Progenitor cell of endocrine pancreas (in vitro differentiated cells): ENCODE measurements at regions not wholly inside any gene's neighbourhood (a gene's known extent, or its start where the extent isn't known, plus 50 kb on each side); places are given as distances from the start of the nearest gene placed in this dataset.

Source experiments
- DNase-seq: peaks from one replicate; pipeline ENCODE4 v3.0.0; 2021; ENCODE audit warnings: low spot score; ENCODE audit not compliant: unreplicated experiment
- H3K27ac Mint-ChIP-seq: 2 replicates; pipeline ENCODE4 v1.8.0; 2021; ENCODE audit warnings: mild to moderate bottlenecking, moderate library complexity, mixed read lengths
- H3K27me3 Mint-ChIP-seq: 2 replicates; pipeline ENCODE4 v1.8.0; 2021; ENCODE audit warnings: mixed read lengths
- H3K36me3 Mint-ChIP-seq: 2 replicates; pipeline ENCODE4 v1.8.0; 2022; ENCODE audit warnings: mixed read lengths; ENCODE audit not compliant: insufficient read depth
- H3K4me1 Mint-ChIP-seq: 2 replicates; pipeline ENCODE4 v1.8.0; 2021; ENCODE audit warnings: low read depth, mixed read lengths
- H3K4me3 Mint-ChIP-seq: 2 replicates; pipeline ENCODE4 v1.8.0; 2021; ENCODE audit warnings: low read depth, mild to moderate bottlenecking, moderate library complexity, mixed read lengths
- H3K9me3 Mint-ChIP-seq: 2 replicates; pipeline ENCODE4 v1.8.0; 2021; ENCODE audit warnings: low read depth, mixed read lengths
- TF ChIP-seq, protein P1 (sequence below): fragments of 200-600 bp; sonication (generic); IDR thresholded peaks from one replicate; pipeline ENCODE4 v1.5.0; 2021; ENCODE audit warnings: antibody characterized with exemption, mild to moderate bottlenecking; ENCODE audit not compliant: unreplicated experiment

DNA sequence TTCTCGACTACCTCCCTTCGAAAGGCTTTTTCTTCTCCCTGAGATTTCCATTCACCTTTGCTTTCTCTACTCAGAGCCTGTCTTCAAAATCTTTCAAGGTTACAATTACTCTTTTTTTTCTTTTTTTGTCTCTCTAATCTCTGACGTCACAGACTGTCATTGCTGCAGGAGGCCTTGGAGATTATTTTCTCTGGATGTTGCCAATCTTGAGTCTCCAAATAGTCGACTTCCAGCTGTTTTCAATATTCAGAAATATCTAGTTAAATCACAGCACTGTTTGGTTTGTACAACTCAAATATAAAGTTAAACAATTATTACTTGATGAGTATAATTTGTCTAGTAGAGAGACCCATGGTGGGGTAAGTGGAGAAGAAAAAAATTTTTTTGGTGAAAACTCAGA lies 359.0 kb upstream of the BOD1L1 start:
- Mint-ChIP-seq H3K4me1 (peaks cover 24% of the 10 kb centered on the region), H3K27me3 (peaks cover 10% of the 10 kb centered on the region), H3K27ac (no peak overlapping the region), H3K4me3 (no peak overlapping the region), H3K9me3 (no peaks in the 10 kb centered on the region), H3K36me3 (no peaks in the 10 kb centered on the region)
- TF ChIP-seq, protein P1, sequence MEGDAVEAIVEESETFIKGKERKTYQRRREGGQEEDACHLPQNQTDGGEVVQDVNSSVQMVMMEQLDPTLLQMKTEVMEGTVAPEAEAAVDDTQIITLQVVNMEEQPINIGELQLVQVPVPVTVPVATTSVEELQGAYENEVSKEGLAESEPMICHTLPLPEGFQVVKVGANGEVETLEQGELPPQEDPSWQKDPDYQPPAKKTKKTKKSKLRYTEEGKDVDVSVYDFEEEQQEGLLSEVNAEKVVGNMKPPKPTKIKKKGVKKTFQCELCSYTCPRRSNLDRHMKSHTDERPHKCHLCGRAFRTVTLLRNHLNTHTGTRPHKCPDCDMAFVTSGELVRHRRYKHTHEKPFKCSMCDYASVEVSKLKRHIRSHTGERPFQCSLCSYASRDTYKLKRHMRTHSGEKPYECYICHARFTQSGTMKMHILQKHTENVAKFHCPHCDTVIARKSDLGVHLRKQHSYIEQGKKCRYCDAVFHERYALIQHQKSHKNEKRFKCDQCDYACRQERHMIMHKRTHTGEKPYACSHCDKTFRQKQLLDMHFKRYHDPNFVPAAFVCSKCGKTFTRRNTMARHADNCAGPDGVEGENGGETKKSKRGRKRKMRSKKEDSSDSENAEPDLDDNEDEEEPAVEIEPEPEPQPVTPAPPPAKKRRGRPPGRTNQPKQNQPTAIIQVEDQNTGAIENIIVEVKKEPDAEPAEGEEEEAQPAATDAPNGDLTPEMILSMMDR = no peak
- DNase-seq = no peak

DNA sequence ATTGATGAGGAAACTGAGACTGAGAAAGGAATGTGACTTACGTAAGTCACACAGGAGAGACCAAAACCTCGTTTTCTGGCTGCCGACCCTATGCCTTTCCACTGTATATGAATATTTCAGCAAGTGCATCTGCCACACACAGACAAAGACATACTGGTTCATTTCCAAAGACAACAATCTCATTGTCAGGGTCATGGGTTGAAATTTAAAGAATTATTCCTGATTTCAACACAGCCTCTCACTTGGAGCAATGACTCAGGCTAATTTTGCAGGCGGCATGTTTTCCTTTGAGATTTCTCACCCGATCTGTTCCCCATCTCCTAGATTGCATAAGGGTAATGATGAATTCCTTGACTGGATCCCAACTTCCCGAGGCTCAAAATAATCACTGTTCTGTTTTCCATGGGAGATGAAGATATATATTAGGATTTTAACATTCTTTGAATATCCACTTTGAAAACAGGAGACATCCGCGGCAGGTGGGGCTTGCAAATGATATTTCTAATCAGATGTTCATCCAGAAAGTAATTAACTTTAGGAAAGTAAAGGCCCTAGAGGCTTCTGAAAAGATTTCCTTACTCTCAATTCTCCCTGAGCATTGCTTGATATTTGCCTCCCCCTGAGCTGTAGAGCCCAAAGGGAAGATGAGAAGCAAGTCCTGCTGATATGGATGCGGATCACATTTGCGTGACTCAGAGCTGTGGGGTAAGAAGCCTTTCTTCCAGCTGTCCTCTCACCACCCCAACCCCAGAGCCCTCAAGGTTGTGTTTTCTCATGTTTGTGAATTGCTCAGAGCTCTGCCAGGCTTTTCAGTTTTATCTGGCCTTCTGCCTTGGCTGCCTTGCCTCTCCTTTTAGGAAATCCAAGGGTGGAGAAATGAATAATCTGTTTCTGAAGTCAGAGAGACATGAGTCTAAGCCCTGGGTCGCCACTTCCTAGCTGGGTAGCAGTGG lies 361.1 kb upstream of the BOD1L1 start:
- Mint-ChIP-seq H3K9me3 (no peaks in the 10 kb centered on the region), H3K4me3 (no peak overlapping the region), H3K27me3 (peaks cover 10% of the 10 kb centered on the region), H3K4me1 (peaks cover 17% of the 10 kb centered on the region), H3K36me3 (no peaks in the 10 kb centered on the region), H3K27ac (no peak overlapping the region)
- no peak for DNase-seq
- TF ChIP-seq, protein P1 = no peak

DNA sequence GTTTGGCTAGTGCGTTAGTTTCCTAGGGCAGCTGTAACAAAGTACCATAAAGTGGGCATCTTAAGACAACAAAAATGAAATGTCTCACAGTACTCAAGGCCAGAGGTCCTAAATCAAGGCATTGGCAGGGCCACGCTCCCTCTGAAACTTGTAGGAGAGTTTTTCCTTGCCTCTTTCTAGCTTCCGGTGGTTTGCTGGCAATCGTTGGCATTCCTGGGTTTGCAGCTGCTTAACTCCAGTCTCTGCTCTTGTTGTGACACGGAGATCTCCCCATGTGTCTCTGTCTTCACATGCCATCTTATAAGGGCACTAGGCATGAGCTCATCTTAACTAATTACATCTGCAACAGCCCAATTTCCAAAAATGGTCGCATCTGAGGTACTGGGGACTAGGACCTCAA lies 362.0 kb upstream of the BOD1L1 start:
- Mint-ChIP-seq H3K27ac (no peak overlapping the region), H3K9me3 (no peaks in the 10 kb centered on the region), H3K27me3 (peaks cover 10% of the 10 kb centered on the region), H3K4me3 (no peak overlapping the region), H3K36me3 (no peaks in the 10 kb centered on the region), H3K4me1 (peaks cover 17% of the 10 kb centered on the region)
- DNase-seq = no peak
- TF ChIP-seq, protein P1 = no peak

DNA sequence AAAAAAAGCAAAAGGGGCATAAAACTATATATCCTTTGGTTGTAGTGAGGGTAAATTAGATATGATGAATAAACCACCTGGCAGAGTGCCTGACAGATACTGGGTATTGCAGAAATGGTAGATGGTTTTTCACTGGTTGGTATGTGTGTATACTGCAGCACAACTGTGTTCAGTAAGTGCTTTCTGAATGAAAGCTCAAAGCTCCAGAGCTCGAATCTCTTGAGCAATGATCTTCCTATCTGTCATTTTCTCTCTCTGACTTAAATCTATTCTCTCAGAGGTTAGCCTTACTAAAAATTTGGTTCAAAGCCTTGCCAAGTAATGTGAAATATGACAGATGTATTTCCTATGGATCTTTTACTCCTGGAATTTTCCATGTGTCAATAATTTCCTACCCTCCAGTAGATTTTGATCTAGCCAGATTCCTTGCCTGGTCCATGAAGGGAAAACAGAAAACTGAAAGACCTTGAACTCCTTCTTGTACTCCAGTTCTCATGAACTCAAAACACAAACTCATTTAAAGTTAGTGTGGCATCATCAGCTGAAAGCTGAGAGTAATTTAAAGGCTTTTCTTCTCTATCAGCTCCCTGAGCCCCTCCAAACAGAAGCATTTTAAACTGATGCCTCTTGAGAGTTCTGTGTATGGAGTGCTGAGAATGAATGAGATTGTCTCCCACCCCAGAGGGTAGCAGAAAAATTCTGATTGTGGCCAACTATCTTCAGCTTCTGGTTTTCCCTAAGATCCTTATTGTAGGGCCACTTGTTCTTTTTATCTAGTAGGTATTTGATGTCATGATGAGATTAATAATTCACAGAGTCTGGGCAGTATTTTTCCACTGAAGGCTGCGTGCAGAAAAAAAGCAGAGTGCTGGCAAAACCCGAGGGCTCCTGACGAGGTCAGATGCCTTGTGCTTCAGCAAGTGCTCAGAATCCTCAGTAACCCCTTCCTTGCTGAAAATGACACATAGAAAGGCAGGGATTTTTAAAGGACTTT lies 363.4 kb upstream of the BOD1L1 start:
- Mint-ChIP-seq H3K4me1 (peaks cover 17% of the 10 kb centered on the region), H3K4me3 (no peak overlapping the region), H3K27me3 (peaks cover 10% of the 10 kb centered on the region), H3K36me3 (no peaks in the 10 kb centered on the region), H3K9me3 (no peaks in the 10 kb centered on the region), H3K27ac (no peak overlapping the region)
- no peak for DNase-seq
- TF ChIP-seq, protein P1 = no peak

DNA sequence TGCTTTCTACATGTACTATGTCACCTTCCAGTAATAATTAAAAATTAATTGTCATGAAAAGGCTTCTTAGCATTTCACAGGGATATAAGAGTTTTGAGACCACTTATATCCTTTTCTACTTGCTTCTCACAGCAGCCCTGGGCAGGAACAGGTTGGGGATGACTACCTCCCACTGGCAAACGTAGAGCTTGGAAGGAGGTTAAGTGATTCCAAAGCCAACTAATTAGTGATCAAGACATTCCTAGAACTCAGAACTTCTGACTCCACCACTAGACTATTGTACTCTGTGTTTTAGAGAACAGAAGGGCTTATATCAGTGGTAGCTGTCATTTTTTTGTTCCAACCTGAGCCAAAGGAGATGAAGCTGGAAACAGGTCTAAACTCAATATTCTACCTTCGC lies 364.5 kb upstream of the BOD1L1 start:
- Mint-ChIP-seq H3K9me3 (no peaks in the 10 kb centered on the region), H3K4me1 (peaks cover 17% of the 10 kb centered on the region), H3K27ac (no peak overlapping the region), H3K36me3 (no peaks in the 10 kb centered on the region), H3K27me3 (peaks cover 10% of the 10 kb centered on the region), H3K4me3 (no peak overlapping the region)
- DNase-seq = no peak
- TF ChIP-seq, protein P1 = no peak
